ACC112 (cell line): ENCODE measurements at regions not wholly inside any gene's neighbourhood (a gene's known extent, or its start where the extent isn't known, plus 50 kb on each side); places are given as distances from the start of the nearest gene placed in this dataset.
"Not testable (repeated sequence)": the region's sequence is repeated elsewhere in the genome, so short reads cannot be mapped to it uniquely, and the experiment has no call there.

Source experiments
- H2AFZ ChIP-seq: fragments of 200-600 bp; sonication (generic); one replicate; pipeline ENCODE4 v1.6.0; 2017; ENCODE audit warnings: antibody characterized with exemption, low read length; ENCODE audit not compliant: unreplicated experiment
- H3K27ac ChIP-seq: fragments of 200-600 bp; sonication (generic); 2 replicates; pipeline ENCODE4 v1.5.1; 2014; ENCODE audit warnings: low read depth, mild to moderate bottlenecking, antibody characterized with exemption, low read length, moderate library complexity
- H3K27me3 ChIP-seq: fragments of 200-600 bp; sonication (generic); 2 replicates; pipeline ENCODE4 v1.6.1; 2014; ENCODE audit warnings: mild to moderate bottlenecking, antibody characterized with exemption, low read length, moderate library complexity, mixed read lengths; ENCODE audit not compliant: insufficient read depth
- H3K36me3 ChIP-seq: fragments of 200-600 bp; sonication (generic); 2 replicates; pipeline ENCODE4 v1.6.1; 2016; ENCODE audit warnings: mild to moderate bottlenecking, antibody characterized with exemption, low read length, moderate library complexity, mixed read lengths; ENCODE audit not compliant: insufficient read depth
- H3K4me1 ChIP-seq: fragments of 200-600 bp; sonication (generic); one replicate; pipeline ENCODE4 v1.6.1; 2016; ENCODE audit warnings: low read length, mixed read lengths; ENCODE audit not compliant: insufficient read depth, unreplicated experiment, control insufficient read depth
- H3K4me3 ChIP-seq: fragments of 200-600 bp; sonication (generic); 2 replicates; pipeline ENCODE4 v1.5.1; 2014; ENCODE audit warnings: mild to moderate bottlenecking, low read depth, low read length
- H3K79me2 ChIP-seq: fragments of 200-600 bp; sonication (generic); one replicate; pipeline ENCODE4 v1.6.0; 2016; ENCODE audit warnings: low read length; ENCODE audit not compliant: control insufficient read depth, unreplicated experiment, insufficient read depth

DNA sequence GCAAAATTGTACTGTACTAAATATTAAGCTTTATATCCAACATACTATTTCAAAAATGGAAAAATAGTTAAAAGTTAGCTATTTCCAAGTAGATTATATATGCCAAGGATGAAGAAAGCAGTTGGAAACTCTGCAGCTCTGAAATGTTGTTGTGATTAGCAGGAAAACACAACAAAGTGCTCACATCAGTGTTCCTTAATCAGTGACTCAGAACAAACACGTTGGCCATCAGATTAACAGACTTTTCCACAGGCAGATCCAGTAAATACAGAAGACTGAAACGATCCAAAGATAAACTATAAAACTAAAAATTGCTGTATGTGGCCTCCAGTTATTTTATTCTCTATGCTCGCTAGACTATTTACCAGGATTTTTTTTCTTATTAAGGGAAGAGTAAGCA is 99.6 kb upstream of the SEMA3D start:
- H3K4me3 ChIP-seq = no peak overlapping the region
- H3K79me2 ChIP-seq = no peaks in the 10 kb centered on the region
- H3K27me3 ChIP-seq = no peaks in the 10 kb centered on the region
- peak overlapping the region; percentile 43 for H2AFZ ChIP-seq
- H3K36me3 ChIP-seq = no peaks in the 10 kb centered on the region
- H3K27ac ChIP-seq = no peak overlapping the region
- peaks cover 4% of the 10 kb centered on the region for H3K4me1 ChIP-seq

DNA sequence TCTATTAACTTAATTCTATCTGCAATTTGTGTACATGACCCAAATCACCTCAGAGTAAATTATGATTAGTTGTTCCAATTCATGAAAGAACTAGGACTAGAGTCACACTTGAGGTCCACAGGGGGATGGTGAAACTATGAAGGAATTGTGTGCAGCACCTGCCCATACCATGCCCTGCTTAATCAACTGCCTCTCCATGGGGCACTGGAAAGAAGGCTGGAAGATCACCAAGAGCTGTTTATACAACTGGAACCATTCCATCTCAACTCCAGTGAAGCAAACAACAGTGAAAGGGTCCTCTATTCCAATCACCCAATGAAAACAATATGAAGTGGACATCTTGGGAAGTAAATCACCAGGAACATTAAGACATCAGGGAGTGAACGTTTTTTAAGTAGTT is 98.7 kb upstream of the SEMA3D start:
- Histone ChIP-seq H3K4me1 (peaks cover 4% of the 10 kb centered on the region), H3K4me3 (no peak overlapping the region), H2AFZ (no peak overlapping the region), H3K79me2 (no peaks in the 10 kb centered on the region), H3K27ac (no peak overlapping the region), H3K27me3 (no peaks in the 10 kb centered on the region), H3K36me3 (no peaks in the 10 kb centered on the region)

DNA sequence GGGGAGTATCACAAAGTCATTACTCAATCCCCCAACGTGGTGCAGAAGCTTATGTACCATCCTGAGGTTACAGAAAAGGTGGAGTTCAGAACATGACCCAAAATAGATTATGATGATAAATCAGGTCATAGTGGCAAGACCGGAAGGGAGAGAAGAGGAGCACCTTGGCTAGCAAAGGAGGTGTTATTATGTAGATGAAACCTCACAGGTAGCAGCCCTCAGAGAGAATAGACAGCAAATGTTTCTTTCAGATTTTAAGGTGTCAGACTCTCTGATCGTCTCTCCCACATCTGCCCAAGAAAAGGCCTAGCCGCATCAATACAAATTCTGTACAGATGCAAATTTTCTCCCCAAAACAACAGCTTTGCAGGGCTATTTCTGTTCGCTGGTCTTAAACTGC is 88.3 kb upstream of the SEMA3D start:
- H2AFZ ChIP-seq = no peak overlapping the region

DNA sequence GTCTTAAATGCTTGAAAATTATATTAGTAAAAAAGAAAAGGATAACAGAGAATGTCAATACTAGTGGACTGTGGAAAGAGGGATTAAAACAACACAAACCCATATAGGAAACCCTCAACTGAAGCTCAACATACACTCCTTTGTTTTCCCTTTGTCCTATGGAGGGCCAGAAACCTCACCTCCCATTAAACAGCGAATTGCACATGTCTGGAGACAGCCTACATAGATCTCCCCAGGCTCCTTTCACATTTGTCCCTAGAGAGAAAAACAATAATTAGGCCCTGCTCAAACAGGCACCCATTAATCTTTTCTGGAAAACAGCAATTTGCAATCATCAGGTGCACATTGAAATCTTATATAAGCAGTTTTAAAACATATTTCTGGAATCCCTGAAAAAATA is 87.6 kb upstream of the SEMA3D start:
- Histone ChIP-seq H3K4me1 (no peaks in the 10 kb centered on the region), H2AFZ (no peak overlapping the region), H3K79me2 (no peaks in the 10 kb centered on the region), H3K4me3 (no peak overlapping the region), H3K36me3 (no peaks in the 10 kb centered on the region), H3K27ac (no peak overlapping the region), H3K27me3 (no peaks in the 10 kb centered on the region)

More for the DNA sequence above, 88.3 kb upstream of the SEMA3D start:
- Histone ChIP-seq H3K4me3 (no peak overlapping the region), H3K79me2 (no peaks in the 10 kb centered on the region), H3K27me3 (no peaks in the 10 kb centered on the region), H3K27ac (no peak overlapping the region), H3K36me3 (no peaks in the 10 kb centered on the region), H3K4me1 (no peaks in the 10 kb centered on the region)

DNA sequence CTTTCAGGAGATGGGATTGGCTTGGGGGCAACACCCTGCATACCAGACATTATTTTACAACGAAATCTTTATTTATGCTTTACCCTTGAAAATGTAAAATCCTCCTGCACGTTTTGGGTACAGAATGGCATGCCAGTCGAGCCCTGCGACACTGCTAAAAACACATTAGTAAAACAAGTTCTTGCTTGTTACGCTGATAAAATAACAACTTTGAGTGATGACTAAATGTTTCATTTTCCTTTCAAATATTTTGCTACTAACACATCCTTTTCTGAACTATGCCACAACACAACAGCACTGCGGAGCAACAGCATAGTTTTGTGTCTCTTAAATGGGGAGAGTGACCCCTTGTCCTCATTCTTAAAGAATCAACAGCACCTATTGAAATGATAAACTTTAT is 76.0 kb upstream of the SEMA3D start:
- H3K27ac ChIP-seq = no peak overlapping the region
- no peaks in the 10 kb centered on the region for H3K27me3 ChIP-seq
- no peaks in the 10 kb centered on the region for H3K4me1 ChIP-seq
- H3K79me2 ChIP-seq = no peaks in the 10 kb centered on the region
- no peaks in the 10 kb centered on the region for H3K36me3 ChIP-seq
- H2AFZ ChIP-seq = no peak overlapping the region
- no peak overlapping the region for H3K4me3 ChIP-seq

DNA sequence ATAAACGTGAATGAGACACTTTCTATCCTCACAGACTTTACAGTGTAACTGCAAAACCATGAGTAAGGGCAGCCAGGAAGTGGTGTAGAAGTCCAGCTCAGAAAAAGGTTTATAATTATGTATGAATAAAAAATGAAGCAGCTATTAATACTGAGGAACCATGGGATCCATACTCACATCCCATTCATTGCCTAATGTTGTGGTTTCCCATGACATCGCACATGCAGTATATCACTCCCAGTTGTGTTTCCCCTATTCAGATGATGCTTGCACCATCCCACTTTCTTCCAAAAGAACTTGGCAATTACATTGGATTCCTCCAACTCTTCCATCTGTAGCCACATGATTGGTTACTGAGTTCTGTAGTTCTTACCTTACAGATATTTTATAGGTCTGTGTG is 74.5 kb upstream of the SEMA3D start:
- H3K27ac ChIP-seq = no peak overlapping the region
- no peak overlapping the region for H2AFZ ChIP-seq
- H3K4me1 ChIP-seq = no peaks in the 10 kb centered on the region
- no peaks in the 10 kb centered on the region for H3K36me3 ChIP-seq
- H3K79me2 ChIP-seq = no peaks in the 10 kb centered on the region
- H3K27me3 ChIP-seq = no peaks in the 10 kb centered on the region
- no peak overlapping the region for H3K4me3 ChIP-seq

DNA sequence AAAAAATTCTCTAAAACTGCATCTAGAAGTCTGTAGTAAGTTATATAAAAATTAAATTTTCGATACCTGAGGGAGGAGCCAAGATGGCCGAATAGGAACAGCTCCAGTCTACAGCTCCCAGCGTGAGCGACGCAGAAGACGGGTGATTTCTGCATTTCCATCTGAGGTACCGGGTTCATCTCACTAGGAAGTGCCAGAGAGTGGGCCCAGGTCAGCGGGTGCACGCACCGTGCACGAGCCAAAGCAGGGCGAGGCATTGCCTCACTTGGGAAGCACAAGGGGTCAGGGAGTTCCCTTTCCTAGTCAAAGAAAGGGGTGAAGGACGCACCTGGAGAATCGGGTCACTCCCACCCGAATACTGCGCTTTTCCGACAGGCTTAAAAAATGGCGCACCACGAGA is 62.9 kb upstream of the SEMA3D start:
- H3K27ac ChIP-seq, H2AFZ ChIP-seq, H3K4me3 ChIP-seq: not testable (repeated sequence)

DNA sequence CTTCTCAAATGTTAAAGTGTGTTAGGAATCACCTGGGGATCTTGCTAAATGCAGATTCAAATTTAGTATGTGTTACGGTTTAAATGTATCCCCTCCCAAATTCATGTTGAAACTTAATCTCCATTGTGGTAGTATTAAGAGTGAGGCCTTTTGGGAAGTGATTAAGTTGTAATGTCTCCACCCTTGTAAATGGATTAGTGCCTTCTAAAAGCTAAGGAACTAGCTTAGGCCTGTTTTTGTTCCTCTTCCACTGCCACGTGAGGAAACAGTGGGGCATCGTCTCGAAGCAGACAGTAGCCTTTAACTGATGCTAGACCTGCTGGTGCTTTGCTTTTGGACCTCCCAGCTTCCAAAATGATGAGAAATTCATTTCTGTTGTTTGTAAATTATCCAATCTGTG is 52.3 kb upstream of the SEMA3D start:
- H3K36me3 ChIP-seq = no peaks in the 10 kb centered on the region
- no peak overlapping the region for H3K4me3 ChIP-seq
- H3K27me3 ChIP-seq = no peaks in the 10 kb centered on the region
- H2AFZ ChIP-seq = no peak overlapping the region
- H3K79me2 ChIP-seq = no peaks in the 10 kb centered on the region
- no peak overlapping the region for H3K27ac ChIP-seq
- no peaks in the 10 kb centered on the region for H3K4me1 ChIP-seq

More for the DNA sequence above, 62.9 kb upstream of the SEMA3D start:
- not testable (repeated sequence) for H3K4me1 ChIP-seq, H3K36me3 ChIP-seq, H3K79me2 ChIP-seq, H3K27me3 ChIP-seq

DNA sequence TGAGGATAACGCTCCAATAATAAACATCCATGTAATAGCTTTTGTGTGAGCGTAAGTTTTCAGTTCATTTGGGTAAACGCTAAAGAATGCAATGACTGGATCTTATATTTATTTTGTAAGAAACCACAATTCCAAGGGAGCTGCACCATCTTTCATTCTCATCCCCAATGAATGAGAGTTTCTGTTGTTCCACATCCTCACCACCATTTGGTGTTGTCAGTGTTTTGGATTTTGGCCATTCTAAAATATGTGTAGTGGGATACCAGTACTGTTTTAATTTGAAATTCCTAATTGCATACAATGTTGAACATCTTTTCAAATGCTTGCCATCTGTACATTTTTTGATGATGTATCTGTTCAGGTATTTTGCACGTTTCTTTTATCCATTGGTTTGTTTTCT is 50.9 kb upstream of the SEMA3D start:
- Histone ChIP-seq H3K4me1 (no peaks in the 10 kb centered on the region), H2AFZ (no peak overlapping the region), H3K27ac (no peak overlapping the region), H3K79me2 (no peaks in the 10 kb centered on the region), H3K4me3 (no peak overlapping the region), H3K36me3 (no peaks in the 10 kb centered on the region), H3K27me3 (no peaks in the 10 kb centered on the region)
